ENCODE measurements at regions not wholly inside any gene's neighbourhood (a gene's known extent, or its start where the extent isn't known, plus 50 kb on each side); places are given as distances from the start of the nearest gene placed in this dataset.
"Not testable (repeated sequence)": the region's sequence is repeated elsewhere in the genome, so short reads cannot be mapped to it uniquely, and the experiment has no call there.

- Histone ChIP-seq H3K4me1 (ENCODE audit: control insufficient read depth, insufficient read depth, low read length) (no peaks in the 10 kb centered on the region), H3K9me3 (ENCODE audit: control insufficient read depth, insufficient read depth, low read depth, low read length) (no peaks in the 10 kb centered on the region), H3K27ac (ENCODE audit: extremely low read depth, low read depth, low read length) (no peak overlapping the region), H3K4me3 (ENCODE audit: low read depth, low read length) (no peak overlapping the region), H3K36me3 (ENCODE audit: control insufficient read depth in 2 of 2, insufficient read depth in 1 of 2, low read length in 2 of 2) (no peaks in the 10 kb centered on the region)
- ChIA-PET CTCF (no interaction called here), POLR2A (no interaction called here)
- TF ChIP-seq ZBTB44 (tag by site-specific recombination; IDR thresholded peaks at IDR 0.05), result no peak
- TF ChIP-seq TRIM28 (IDR thresholded peaks at IDR 0.05; ENCODE audit: borderline replicate concordance, low read length), result no peak
- TF ChIP-seq ZNF529 (tag by site-specific recombination; IDR thresholded peaks at IDR 0.05; ENCODE audit: insufficient replicate concordance), result no peak
- no peak for TF ChIP-seq ZNF514 (tag by site-specific recombination; IDR thresholded peaks at IDR 0.05)
- no peak for TF ChIP-seq GLIS1 (tag by site-specific recombination; IDR thresholded peaks at IDR 0.05)
- TF ChIP-seq ZNF391 (tag by site-specific recombination; IDR thresholded peaks at IDR 0.05; ENCODE audit: borderline replicate concordance, low read depth), result no peak
- no peak for TF ChIP-seq ZBTB48 (tag by site-specific recombination; IDR thresholded peaks at IDR 0.05)
- no peak for TF ChIP-seq ZNF146 (tag by site-specific recombination; IDR thresholded peaks at IDR 0.05)
- TF ChIP-seq ZNF302 (tag by site-specific recombination; IDR thresholded peaks at IDR 0.05; ENCODE audit: low read depth), result no peak
- no peak for TF ChIP-seq ZBTB8A (tag by site-specific recombination; IDR thresholded peaks at IDR 0.05)
- TF ChIP-seq ZNF148 (tag by site-specific recombination; IDR thresholded peaks at IDR 0.05; ENCODE audit: borderline replicate concordance), result no peak
Observed at GRCh38 chr18:14970027-14970426, 222.1 kb downstream of the ANKRD30B start.

- Histone ChIP-seq H3K27ac (ENCODE audit: extremely low read depth, low read depth, low read length) (no peak overlapping the region), H3K9me3 (ENCODE audit: control insufficient read depth, insufficient read depth, low read depth, low read length) (no peaks in the 10 kb centered on the region), H3K4me1 (ENCODE audit: control insufficient read depth, insufficient read depth, low read length) (no peaks in the 10 kb centered on the region), H3K4me3 (ENCODE audit: low read depth, low read length) (no peak overlapping the region), H3K36me3 (ENCODE audit: control insufficient read depth in 2 of 2, insufficient read depth in 1 of 2, low read length in 2 of 2) (no peaks in the 10 kb centered on the region)
- TF ChIP-seq PBX3 (CRISPR knock-in tag; IDR thresholded peaks at IDR 0.05), result no peak
- TF ChIP-seq ZNF214 (tag by site-specific recombination; IDR thresholded peaks at IDR 0.05; ENCODE audit: borderline replicate concordance), result no peak
- peak; percentile 41; the same call in 1 of the 2 replicates for TF ChIP-seq GLIS1 (tag by site-specific recombination; IDR thresholded peaks at IDR 0.05)
- TF ChIP-seq ZIC2 (tag by site-specific recombination; IDR thresholded peaks at IDR 0.05), result peak; percentile 69
- POLR2A ChIA-PET, result no interaction called here
- CTCF ChIA-PET, result interaction anchor here (0.6 to 0.7 kb wide), 2 partner anchors 14 to 29 kb away, joined by 3 read pairs; no protein-coding TSS in a partner anchor
Observed at GRCh38 chr18:14971461-14972185, 223.7 kb downstream of the ANKRD30B start.

GRCh38 chr18:14973421-14973820 is 225.4 kb downstream of the ANKRD30B start:
- CTCF ChIA-PET; H3K4me3 ChIP-seq (ENCODE audit: low read depth, low read length); H3K36me3 ChIP-seq (ENCODE audit: control insufficient read depth in 2 of 2, insufficient read depth in 1 of 2, low read length in 2 of 2); H3K9me3 ChIP-seq (ENCODE audit: control insufficient read depth, insufficient read depth, low read depth, low read length); POLR2A ChIA-PET; H3K27ac ChIP-seq (ENCODE audit: extremely low read depth, low read depth, low read length); H3K4me1 ChIP-seq (ENCODE audit: control insufficient read depth, insufficient read depth, low read length): not testable (repeated sequence)
